ENCODE measurements at regions not wholly inside any gene's neighbourhood (a gene's known extent, or its start where the extent isn't known, plus 50 kb on each side); places are given as distances from the start of the nearest gene placed in this dataset.

- peak; percentile 61 for DNase-seq (ENCODE audit: low read depth, low spot score)
- Histone ChIP-seq H3K4me2 (ENCODE audit: insufficient read depth, low read length) (no peak overlapping the region), H3K4me3 (replicated peaks in 1 of 3; ENCODE audit: insufficient read depth in 1 of 3, low read depth in 1 of 3, low read length in 3 of 3) (no peak overlapping the region), H3K27ac (ENCODE audit: insufficient read depth, low read depth, low read length) (no peak overlapping the region), H2AFZ (ENCODE audit: low read depth, low read length) (no peak overlapping the region), H3K27me3 (ENCODE audit: control insufficient read depth in 2 of 2, insufficient read depth in 2 of 2, low read length in 2 of 2) (no peaks in the 10 kb centered on the region), H3K79me2 (ENCODE audit: control insufficient read depth, insufficient read depth, low read length) (no peaks in the 10 kb centered on the region), H3K9ac (replicated peaks; ENCODE audit: extremely low read depth, insufficient read depth, low read length) (no peak overlapping the region), H4K20me1 (replicated peaks; ENCODE audit: control insufficient read depth, extremely low read depth, insufficient read depth, low read length) (no peaks in the 10 kb centered on the region), H3K4me1 (ENCODE audit: control insufficient read depth, extremely low read depth, insufficient read depth, low read length) (peaks cover 3% of the 10 kb centered on the region), H3K9me3 (replicated peaks; ENCODE audit: control insufficient read depth, insufficient read depth, low read length) (no peaks in the 10 kb centered on the region), H3K9me1 (replicated peaks; ENCODE audit: control insufficient read depth, extremely low read depth, insufficient read depth, low read length) (no peaks in the 10 kb centered on the region), H3K36me3 (ENCODE audit: control insufficient read depth in 2 of 2, extremely low read depth in 1 of 2, insufficient read depth in 2 of 2, low read length in 2 of 2) (no peaks in the 10 kb centered on the region)
- TF ChIP-seq CTCF (IDR thresholded peaks at IDR 0.05; ENCODE audit: extremely low read depth in 1 of 2, insufficient read depth in 1 of 2, low read depth in 1 of 2, low read length in 2 of 2) = peak; percentile 80 to 85
- TF ChIP-seq FOS (IDR thresholded peaks at IDR 0.05; ENCODE audit: borderline replicate concordance, insufficient read depth, low read length) = no peak
- no TSS peak for BruUV-seq (replicated peaks)
- dilution Hi-C loops (cut with MboI; ENCODE audit: extremely low pct_ligation_motif_present, low sequenced_read_pairs) = no loop called here
- ChIA-PET CTCF (interaction anchor here (0.6 to 7.9 kb wide), 33 partner anchors 9 to 755 kb away, joined by 3 to 168 read pairs (median 4); partner anchors contain the start of genes KATNAL2, LOXHD1 and PIAS2), POLR2A (no interaction called here)
- peak; percentile 89 for FAIRE-seq
- intact Hi-C loops (cut with micrococcal nuclease) = loop anchor here (1.0 kb wide), 3 partner anchors 108 to 377 kb away; no protein-coding TSS in a partner anchor
Measured at GRCh38 chr18:46281185-46282176, 177.3 kb downstream of the HAUS1 start.

GRCh38 chr18:46282177-46282570, 178.0 kb downstream of the HAUS1 start:
- Histone ChIP-seq H3K27me3 (ENCODE audit: control insufficient read depth in 2 of 2, insufficient read depth in 2 of 2, low read length in 2 of 2) (no peaks in the 10 kb centered on the region), H3K4me1 (ENCODE audit: control insufficient read depth, extremely low read depth, insufficient read depth, low read length) (peaks cover 3% of the 10 kb centered on the region), H3K4me2 (ENCODE audit: insufficient read depth, low read length) (no peak overlapping the region), H3K4me3 (replicated peaks in 1 of 3; ENCODE audit: insufficient read depth in 1 of 3, low read depth in 1 of 3, low read length in 3 of 3) (no peak overlapping the region), H3K9ac (replicated peaks; ENCODE audit: extremely low read depth, insufficient read depth, low read length) (no peak overlapping the region), H3K36me3 (ENCODE audit: control insufficient read depth in 2 of 2, extremely low read depth in 1 of 2, insufficient read depth in 2 of 2, low read length in 2 of 2) (no peaks in the 10 kb centered on the region), H3K79me2 (ENCODE audit: control insufficient read depth, insufficient read depth, low read length) (no peaks in the 10 kb centered on the region), H2AFZ (ENCODE audit: low read depth, low read length) (no peak overlapping the region), H3K9me1 (replicated peaks; ENCODE audit: control insufficient read depth, extremely low read depth, insufficient read depth, low read length) (no peaks in the 10 kb centered on the region), H4K20me1 (replicated peaks; ENCODE audit: control insufficient read depth, extremely low read depth, insufficient read depth, low read length) (no peaks in the 10 kb centered on the region), H3K27ac (ENCODE audit: insufficient read depth, low read depth, low read length) (no peak overlapping the region), H3K9me3 (replicated peaks; ENCODE audit: control insufficient read depth, insufficient read depth, low read length) (no peaks in the 10 kb centered on the region)
- POLR2A ChIA-PET = no interaction called here
- TF ChIP-seq EZH2 (IDR thresholded peaks at IDR 0.05; ENCODE audit: borderline replicate concordance, low read depth, low read length, severe bottlenecking) = no peak
- TF ChIP-seq POLR2A (IDR thresholded peaks at IDR 0.05; ENCODE audit: low read depth, low read length) = no peak
- TF ChIP-seq FOS (IDR thresholded peaks at IDR 0.05; ENCODE audit: borderline replicate concordance, insufficient read depth, low read length) = no peak
- TF ChIP-seq POLR2AphosphoS5 (IDR thresholded peaks at IDR 0.05; ENCODE audit: insufficient read depth, low read depth, low read length) = no peak
- no peak for TF ChIP-seq CTCF (IDR thresholded peaks at IDR 0.05; ENCODE audit: extremely low read depth in 1 of 2, insufficient read depth in 1 of 2, low read depth in 1 of 2, low read length in 2 of 2)
- TF ChIP-seq GATA2 (IDR thresholded peaks at IDR 0.05; ENCODE audit: insufficient read depth, insufficient read length, low read depth, low read length) = no peak
- TF ChIP-seq MYC (IDR thresholded peaks at IDR 0.05; ENCODE audit: low read depth, low read length) = no peak
- no peak for TF ChIP-seq MAX (IDR thresholded peaks at IDR 0.05; ENCODE audit: insufficient read depth, insufficient read length)
- no peak for TF ChIP-seq JUN (IDR thresholded peaks at IDR 0.05; ENCODE audit: borderline replicate concordance, insufficient read depth, insufficient read length, low read depth)
- DNase-seq (ENCODE audit: low read depth, low spot score) (no peak), FAIRE-seq (no peak)
- intact Hi-C loops (cut with micrococcal nuclease) (no loop called here), dilution Hi-C loops (cut with MboI; ENCODE audit: extremely low pct_ligation_motif_present, low sequenced_read_pairs) (no loop called here)
- CTCF ChIA-PET = interaction anchor here (0.9 to 7.9 kb wide), 10 partner anchors 10 to 750 kb away, joined by 3 to 168 read pairs (median 8); partner anchors contain the start of gene LOXHD1
- BruUV-seq (replicated peaks) = no TSS peak
